GM18870 (cell line): ENCODE measurements at regions not wholly inside any gene's neighbourhood (a gene's known extent, or its start where the extent isn't known, plus 50 kb on each side); places are given as distances from the start of the nearest gene placed in this dataset.
"Not testable (repeated sequence)": the region's sequence is repeated elsewhere in the genome, so short reads cannot be mapped to it uniquely, and the experiment has no call there.

ENCODE experiments used
- ATAC-seq: cut with Tn5 transposase; IDR thresholded peaks from one replicate; pipeline ENCODE4 v1.9.1; 2021; ENCODE audit warnings: moderate library complexity; ENCODE audit not compliant: unreplicated experiment

- ATAC-seq: no peak
These were observed 252.8 kb downstream of the REEP3 start for GRCh38 chr10:63773962-63774361.

DNA sequence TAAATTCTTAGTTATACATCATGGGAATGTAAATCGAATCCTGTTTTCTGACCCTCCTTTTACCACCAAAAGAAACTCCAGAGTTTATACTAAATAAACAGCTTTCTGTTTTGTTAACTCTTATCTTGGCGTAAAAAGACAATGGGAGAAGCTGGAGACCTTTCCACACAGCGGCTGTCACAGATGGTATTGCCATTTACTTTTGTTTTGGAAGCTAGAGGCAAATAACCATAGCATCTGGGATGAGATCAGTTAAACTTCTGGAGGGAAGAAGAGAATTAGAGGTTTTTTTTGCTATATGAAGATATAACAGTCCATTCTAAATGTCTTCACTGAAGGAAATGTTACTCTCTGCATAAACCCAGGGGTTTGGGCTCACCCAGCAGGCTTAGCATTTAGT is 258.9 kb downstream of the REEP3 start:
- no peak for ATAC-seq

- no peak for ATAC-seq
These were observed 260.0 kb downstream of the REEP3 start for GRCh38 chr10:63781226-63781625.

DNA sequence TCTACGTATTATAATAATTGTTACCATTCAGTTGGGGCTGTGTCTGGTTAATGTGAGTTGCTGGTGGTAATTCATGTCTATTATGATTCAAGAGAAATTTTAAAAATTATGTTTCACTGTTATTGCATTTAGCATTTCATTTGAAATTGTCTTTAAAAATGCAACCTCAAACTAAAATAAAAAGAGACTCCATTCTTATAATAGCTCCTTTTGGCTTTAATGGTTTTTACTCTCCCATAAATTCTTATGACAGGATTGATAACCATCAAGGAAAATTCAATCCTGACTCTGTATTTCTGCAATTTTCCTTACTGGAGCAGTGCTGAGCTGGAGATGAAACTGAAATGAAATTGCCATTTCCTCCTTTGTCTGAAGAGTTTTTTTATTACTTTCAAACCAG is 262.7 kb downstream of the REEP3 start:
- ATAC-seq: no peak

GRCh38 chr10:63788152-63788821 is 267.1 kb downstream of the REEP3 start:
- ATAC-seq: no peak

DNA sequence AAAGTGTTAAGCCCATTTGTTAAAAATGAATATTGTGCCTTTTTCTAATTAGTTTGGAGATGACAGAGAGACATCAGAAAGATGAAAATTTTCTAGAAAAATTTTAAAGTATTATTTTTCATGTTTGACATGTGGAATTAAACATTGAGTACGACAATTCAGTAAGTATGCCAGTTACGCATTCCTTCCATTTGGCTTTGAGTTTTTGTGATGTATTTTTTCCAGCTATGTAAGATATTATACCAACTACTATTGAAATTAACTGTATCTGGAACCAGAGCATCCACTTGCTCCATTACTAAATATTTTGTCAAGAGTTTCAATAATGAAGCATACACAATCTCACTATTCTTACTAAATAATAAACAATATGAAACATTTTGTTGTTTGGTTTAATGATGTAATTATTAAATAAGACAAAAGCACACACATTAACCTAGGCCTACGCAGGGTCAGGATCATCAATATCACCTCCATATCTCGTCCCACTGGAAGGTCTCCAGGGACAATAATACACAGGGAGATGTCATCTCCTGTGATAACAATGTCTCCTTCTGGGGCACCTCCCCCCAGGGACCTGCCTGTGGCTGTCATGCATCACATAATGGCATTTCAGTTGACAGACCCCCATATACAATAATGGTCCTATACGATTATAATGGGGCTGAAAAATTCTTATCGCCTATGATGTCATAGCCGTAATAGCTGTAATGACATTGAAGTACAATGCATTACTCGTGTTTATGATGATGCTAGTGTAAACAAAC is 274.1 kb downstream of the REEP3 start:
- ATAC-seq: no peak

GRCh38 chr10:63798599-63799498 is 277.6 kb downstream of the REEP3 start:
- ATAC-seq: no peak

- no peak for ATAC-seq
These were observed 278.5 kb downstream of the REEP3 start for GRCh38 chr10:63799521-63800300.

GRCh38 chr10:63801166-63801565 is 280.0 kb downstream of the REEP3 start:
- ATAC-seq: no peak

GRCh38 chr10:63806330-63806729 is 285.1 kb downstream of the REEP3 start:
- ATAC-seq: no peak

GRCh38 chr10:63812501-63812900 is 291.3 kb downstream of the REEP3 start:
- ATAC-seq: no peak

DNA sequence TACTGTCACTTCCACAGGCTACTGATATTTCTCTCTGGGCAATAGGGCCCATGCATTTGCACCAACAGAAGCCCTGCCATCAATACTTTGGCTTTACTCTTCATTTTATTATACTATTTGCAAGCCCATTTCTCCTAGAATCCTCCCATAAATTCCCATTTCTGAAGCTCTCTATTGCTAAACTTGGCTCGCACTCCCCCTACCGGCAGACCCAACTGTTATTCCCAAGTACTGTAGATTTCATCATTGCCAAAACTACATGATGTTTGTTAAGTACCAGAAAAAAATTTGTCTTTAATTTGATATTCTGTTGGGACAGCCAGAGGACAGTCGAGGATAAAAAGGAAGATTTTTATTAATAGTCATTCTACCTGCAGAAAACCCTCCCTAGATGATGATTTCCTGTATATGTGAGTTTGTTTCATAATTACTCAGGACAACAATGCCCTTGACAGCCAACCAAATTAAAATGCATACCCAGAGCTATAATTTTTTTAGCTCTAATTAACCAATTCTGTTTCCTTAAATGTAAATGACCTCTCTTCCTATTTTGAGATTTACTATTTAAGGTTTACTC is 298.6 kb downstream of the REEP3 start:
- no peak for ATAC-seq

GRCh38 chr10:63822496-63822895 is 301.3 kb downstream of the REEP3 start:
- ATAC-seq: no peak

GRCh38 chr10:63825111-63825510 is 303.9 kb downstream of the REEP3 start:
- no peak for ATAC-seq

- ATAC-seq: no peak
These were observed 304.6 kb downstream of the REEP3 start for GRCh38 chr10:63825766-63826165.

DNA sequence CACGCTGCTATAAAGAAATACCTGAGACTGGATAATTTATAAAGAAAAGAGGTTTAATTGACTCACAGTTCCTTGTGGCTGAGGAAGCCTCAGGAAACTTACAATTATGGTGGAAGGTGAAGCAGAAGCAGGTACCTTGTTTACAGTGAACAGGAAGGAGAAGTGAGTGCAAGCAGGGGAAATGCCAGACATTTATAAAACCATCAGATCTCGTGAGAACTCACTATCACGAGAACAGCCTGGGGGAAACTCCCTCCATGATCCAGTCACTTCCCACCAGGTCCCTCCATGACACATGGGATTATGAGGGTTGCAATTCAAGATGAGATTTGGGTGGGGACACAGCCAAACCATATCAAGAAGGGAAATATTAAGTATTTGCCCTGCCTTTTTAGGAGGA is 305.8 kb downstream of the REEP3 start:
- ATAC-seq: not testable (repeated sequence)

GRCh38 chr10:63829020-63829419 is 307.8 kb downstream of the REEP3 start:
- no peak for ATAC-seq

DNA sequence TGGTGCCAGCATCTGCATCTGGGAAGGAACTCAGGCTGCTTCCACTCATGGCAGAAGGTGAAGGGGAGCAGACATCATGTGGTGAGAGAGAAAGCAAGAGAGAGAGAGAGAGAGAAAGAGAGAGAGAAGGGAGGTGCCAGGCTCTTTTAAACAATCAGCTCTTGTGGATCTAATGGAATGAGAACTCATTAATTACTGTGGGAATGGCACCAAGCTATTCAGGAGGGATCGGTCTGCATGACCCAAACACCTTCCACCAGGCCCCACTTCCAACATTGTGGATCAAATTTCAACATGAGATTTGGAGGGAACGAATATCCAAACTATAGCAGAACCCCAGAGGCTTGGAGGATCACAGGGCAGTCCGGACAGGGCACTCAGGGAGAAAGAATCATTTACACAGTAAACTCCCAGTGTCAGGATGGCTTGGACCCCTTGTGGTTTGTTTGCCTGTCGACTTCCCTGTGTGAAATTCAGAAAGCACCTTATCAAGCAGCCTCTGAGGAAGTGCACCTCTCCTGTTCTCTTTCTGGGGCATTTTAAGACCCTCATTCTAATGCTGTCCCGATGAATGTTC is 308.5 kb downstream of the REEP3 start:
- ATAC-seq: no peak

DNA sequence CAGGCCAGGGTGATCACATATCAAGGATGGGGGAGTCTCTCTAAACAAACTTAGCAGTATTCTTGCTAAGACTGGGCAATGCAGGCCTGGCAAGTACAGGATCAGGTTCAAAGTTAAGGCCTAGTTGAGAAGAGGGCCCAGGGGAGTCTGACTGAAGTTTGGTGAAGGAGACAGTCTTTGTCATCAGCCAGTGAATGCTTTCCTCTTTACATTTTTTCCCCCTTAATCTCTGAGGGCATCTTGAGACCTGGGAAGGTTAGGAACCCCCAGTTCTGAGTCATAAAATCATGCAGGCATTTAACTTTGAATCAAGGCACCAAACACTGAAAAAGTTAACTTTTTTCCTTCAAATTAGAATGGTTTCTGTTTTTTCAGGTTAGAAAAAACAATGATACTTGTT is 311.5 kb downstream of the REEP3 start:
- no peak for ATAC-seq

GRCh38 chr10:63833411-63834060 is 312.3 kb downstream of the REEP3 start:
- ATAC-seq: no peak
